Retina (tissue), 1 donor: ENCODE measurements at regions not wholly inside any gene's neighbourhood (a gene's known extent, or its start where the extent isn't known, plus 50 kb on each side); places are given as distances from the start of the nearest gene placed in this dataset.

Experiments used
- DNase-seq: peaks from one replicate; pipeline ENCODE4 v3.0.0-alpha.2; 2016

GRCh38 chr20:60485012-60485760, 527.0 kb downstream of the CDH26 start:
- DNase-seq = no peak

- DNase-seq = no peak
Observed at GRCh38 chr20:60486315-60486714, 528.1 kb downstream of the CDH26 start.

- DNase-seq = no peak
Observed at GRCh38 chr20:60486937-60487336, 528.7 kb downstream of the CDH26 start.

- DNase-seq = no peak
Observed at GRCh38 chr20:60490217-60491050, 532.2 kb downstream of the CDH26 start.

GRCh38 chr20:60491051-60491581, 532.9 kb downstream of the CDH26 start:
- no peak for DNase-seq

- DNase-seq = no peak
Observed at GRCh38 chr20:60494476-60494875, 536.3 kb downstream of the CDH26 start.

GRCh38 chr20:60497298-60498035, 539.2 kb downstream of the CDH26 start:
- no peak for DNase-seq

GRCh38 chr20:60500038-60500701, 541.9 kb downstream of the CDH26 start:
- no peak for DNase-seq

GRCh38 chr20:60501048-60501447, 542.8 kb downstream of the CDH26 start:
- no peak for DNase-seq

- no peak for DNase-seq
Observed at GRCh38 chr20:60502881-60503280, 544.7 kb downstream of the CDH26 start.

GRCh38 chr20:60505423-60505822, 547.2 kb downstream of the CDH26 start:
- no peak for DNase-seq

- no peak for DNase-seq
Observed at GRCh38 chr20:60506061-60506460, 547.8 kb downstream of the CDH26 start.

GRCh38 chr20:60507087-60507694, 549.0 kb downstream of the CDH26 start:
- DNase-seq = peak; percentile 57

GRCh38 chr20:60509407-60509806, 551.2 kb downstream of the CDH26 start:
- peak; percentile 9 for DNase-seq

GRCh38 chr20:60510356-60510755, 552.1 kb downstream of the CDH26 start:
- no peak for DNase-seq

- peak; percentile 41 for DNase-seq
Observed at GRCh38 chr20:60512443-60512842, 554.2 kb downstream of the CDH26 start.

GRCh38 chr20:60513141-60513540, 554.9 kb downstream of the CDH26 start:
- DNase-seq = no peak

- no peak for DNase-seq
Observed at GRCh38 chr20:60516442-60516841, 558.2 kb downstream of the CDH26 start.

GRCh38 chr20:60518022-60518421, 559.8 kb downstream of the CDH26 start:
- no peak for DNase-seq

- DNase-seq = no peak
Observed at GRCh38 chr20:60525397-60525796, 567.2 kb downstream of the CDH26 start.

- DNase-seq = no peak
Observed at GRCh38 chr20:60527656-60528055, 569.4 kb downstream of the CDH26 start.

- no peak for DNase-seq
Observed at GRCh38 chr20:60528141-60528540, 569.9 kb downstream of the CDH26 start.
